DMS114 treated with DMSO at 0.1 percent for 48 hours (cell line): ENCODE measurements at regions not wholly inside any gene's neighbourhood (a gene's known extent, or its start where the extent isn't known, plus 50 kb on each side); places are given as distances from the start of the nearest gene placed in this dataset.
"Not testable (repeated sequence)": the region's sequence is repeated elsewhere in the genome, so short reads cannot be mapped to it uniquely, and the experiment has no call there.

ENCODE experiments used
- DNase-seq: peaks from one replicate; lab custom pipeline; 2025; ENCODE audit not compliant: unreplicated experiment; lab: John Stamatoyannopoulos, UW

DNA sequence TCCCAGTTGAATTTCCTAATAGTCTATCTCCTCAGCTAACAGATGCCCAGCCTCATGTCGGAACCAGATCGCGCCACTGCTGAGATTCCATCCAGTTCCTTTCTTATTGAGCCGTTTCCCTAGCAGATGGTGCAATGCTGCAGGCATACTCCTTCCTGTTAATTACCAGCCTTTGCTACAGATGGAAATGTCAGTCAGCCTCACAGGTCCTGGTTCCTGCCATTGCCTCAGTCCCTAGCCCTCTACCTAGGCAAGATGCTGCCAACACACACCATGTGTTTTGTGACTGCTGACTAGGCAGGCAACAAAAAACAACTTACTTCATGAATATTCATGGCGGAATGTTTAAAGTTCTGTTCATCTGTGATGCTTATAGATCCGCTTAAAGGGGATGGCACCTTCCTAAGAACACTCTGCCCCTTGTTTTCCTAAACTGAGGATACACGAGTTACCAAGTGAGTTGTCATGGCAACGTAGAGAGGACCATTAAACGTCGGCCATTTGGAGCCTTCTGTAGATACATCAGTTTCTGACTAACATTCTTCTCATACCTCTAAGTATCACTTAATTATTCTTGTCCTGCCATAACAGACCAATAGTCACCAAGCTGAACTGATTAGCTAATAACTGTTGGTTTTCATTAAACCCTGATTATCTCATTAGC is 749.5 kb downstream of the RNF144A start:
- no peak for DNase-seq

DNA sequence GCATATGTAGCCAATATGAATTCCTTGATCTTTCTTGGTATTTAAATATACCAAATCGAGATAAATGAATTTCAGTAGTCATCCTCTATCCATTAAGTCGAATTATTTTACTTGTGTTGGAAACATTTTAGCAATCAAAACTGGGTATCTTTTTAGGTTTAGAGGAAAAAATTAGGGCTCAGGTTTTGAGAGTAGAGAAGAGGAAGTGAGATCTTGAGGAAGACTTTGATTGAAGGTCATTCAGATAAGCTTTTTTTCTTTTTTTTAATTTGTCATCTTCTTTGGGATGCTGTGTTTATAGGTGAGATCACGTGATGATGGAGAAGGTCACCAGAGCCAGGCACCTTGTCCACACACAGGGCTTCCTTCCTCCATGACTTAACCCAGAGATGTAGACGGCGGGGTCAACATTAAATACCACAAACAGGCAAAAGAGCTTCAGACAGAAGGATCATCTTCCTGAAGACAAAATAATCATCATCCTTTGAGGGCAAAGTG is 750.1 kb downstream of the RNF144A start:
- DNase-seq: no peak

DNA sequence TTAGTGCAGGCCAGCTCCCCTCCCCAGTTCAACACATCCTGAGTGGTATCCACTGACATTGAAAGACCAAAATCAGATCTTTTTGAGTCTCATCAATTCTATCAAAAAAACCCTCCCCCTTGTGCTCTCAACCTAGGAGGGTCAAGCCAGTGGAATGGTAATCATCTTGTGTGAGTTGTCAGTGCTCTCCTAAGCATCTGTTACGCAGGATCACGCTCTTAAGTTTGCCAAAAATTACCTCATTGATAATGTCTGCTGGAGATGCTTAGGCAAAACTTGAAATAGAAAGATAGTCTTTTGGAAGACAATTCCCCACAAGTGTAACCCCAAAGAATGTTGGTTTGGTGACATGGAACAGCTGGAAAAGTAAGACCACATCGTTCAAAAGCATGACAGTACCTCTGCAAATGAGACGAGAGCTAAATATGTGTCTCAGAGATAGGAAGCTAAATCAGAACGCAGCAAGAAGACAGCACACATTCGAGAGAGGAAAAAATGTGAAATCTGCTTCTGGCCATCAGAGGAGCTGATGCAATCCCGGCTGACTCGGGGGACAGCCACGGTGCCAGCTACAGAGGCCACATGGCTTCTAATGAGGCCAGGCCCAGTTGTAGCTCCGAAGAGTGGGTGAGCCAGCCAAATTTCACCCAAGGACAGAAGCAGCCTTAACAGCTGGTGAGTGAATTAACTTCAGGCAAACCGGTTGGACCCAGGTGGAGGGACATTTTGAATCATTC is 753.9 kb downstream of the RNF144A start:
- DNase-seq: no peak

DNA sequence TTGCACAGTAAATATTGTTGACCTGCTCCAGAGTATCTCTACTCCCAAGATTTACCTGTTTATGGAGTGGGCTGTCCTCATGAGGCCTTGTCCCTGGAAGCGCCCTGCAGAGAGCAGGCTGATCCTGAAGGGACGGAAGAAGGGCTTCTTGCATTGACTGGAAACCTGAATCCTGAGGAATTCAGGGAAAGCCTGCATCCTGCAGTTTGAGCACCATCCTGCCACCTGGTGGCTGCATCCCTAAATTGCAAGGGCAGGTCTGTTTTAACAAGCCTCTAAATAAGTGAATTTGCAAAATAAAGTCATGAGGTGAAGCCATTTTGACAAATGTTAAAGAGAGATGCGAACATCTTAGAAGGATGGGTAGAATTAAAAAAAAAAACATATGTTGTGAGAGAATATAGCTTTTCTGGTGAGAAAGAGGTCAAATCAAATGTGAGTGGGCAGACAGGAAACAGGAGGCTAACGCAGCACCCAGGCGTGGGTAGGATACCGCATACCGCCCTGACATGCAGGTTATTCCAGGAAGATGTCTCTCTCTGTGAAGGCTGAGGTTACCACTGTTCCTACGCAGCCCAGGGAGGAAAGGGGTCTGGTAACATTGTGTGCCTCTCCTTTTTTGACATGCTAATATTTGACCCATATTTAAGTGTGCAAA is 754.9 kb downstream of the RNF144A start:
- DNase-seq: no peak

DNA sequence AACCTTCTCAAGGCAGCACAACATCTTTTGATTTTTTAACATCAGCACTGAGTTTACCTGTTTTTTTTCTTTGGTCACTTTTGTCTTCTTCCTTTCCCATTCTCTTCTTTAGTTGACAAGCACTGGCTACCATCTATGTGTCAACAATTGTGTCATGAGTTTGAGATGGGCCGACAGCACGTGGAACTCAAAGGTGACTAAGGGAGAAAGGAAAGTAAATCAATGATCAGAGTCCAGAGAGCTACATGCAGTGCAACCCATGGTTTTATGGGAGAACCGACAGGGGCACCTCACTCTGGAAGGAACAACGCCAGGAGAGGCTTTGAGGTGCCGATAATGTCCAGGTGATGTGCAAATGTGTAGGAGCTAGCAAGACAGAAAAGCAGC is 755.5 kb downstream of the RNF144A start:
- DNase-seq: no peak

DNA sequence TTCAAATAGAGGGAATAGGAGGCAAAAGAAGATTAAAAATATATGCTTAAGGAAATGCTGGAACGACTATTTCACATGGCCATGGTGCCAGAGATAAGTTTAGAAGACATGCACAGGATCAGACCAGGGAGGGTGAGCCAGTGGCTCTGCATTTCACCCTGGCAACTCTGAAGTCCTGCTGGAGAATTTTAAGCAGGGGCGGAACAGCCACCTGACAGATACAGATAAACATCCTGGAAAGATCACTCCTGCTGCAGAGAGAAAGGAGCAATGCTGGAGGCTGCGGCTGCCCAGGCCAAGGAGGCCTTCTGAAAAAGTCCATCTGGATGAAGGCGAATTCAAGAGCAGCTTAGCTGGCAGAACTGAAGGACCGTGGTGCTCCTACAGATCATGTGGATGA is 755.9 kb downstream of the RNF144A start:
- DNase-seq: no peak

DNA sequence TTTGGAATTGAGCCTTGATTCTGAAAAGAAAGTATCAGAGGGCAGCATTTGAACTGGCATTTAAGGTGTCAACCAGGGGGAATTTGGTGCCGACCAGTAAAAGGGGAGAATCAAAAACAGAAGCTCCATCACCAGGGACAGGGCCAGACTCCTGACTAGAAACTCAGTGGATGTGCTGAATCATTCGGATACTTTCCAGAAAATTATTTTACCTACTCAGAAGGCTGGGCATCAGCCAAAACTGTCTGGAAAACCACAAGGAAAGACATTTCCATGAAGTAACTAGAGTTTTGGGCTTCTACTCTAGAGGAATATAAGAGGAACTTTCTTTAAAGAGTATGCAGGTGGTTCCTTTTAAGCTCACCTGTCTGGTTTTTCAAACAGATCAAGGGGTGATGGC is 756.6 kb downstream of the RNF144A start:
- DNase-seq: no peak

DNA sequence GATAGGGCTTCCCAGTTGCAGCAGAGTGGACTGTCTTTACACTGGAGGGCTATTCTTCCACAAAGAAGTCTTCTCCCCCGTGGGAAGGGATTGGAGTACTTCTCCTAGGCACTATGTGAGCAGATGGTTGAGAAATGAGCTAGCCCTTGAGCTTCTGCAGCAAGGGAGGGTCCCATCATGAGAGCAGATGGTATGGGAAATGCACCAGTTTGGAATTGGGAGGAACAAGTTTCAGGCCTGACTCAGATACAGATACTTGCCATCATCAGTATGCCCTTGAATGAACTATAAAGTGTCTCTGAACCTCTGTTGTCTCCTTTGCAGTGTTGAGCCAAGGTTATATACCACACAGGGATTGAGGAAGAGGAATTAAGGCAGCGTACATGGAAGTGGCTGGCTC is 757.4 kb downstream of the RNF144A start:
- no peak for DNase-seq

DNA sequence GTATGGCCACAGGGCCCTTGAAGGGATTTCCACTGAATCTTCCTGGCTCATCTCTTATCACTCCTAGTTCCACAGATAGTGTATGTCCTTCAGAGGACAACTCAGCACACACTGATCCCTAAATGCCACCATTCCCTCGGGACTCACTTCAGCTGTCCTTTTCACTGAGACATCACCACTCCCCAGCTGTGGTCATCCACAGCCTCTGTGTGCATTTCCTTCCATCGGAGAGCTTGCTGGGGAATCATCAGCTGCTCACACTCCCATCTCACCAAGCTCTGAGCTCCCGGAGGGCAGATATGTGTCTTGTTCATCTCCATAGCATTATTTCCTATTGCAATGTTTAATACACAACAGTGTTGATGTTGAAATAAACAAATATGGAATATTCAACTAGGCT is 759.5 kb downstream of the RNF144A start:
- no peak for DNase-seq

DNA sequence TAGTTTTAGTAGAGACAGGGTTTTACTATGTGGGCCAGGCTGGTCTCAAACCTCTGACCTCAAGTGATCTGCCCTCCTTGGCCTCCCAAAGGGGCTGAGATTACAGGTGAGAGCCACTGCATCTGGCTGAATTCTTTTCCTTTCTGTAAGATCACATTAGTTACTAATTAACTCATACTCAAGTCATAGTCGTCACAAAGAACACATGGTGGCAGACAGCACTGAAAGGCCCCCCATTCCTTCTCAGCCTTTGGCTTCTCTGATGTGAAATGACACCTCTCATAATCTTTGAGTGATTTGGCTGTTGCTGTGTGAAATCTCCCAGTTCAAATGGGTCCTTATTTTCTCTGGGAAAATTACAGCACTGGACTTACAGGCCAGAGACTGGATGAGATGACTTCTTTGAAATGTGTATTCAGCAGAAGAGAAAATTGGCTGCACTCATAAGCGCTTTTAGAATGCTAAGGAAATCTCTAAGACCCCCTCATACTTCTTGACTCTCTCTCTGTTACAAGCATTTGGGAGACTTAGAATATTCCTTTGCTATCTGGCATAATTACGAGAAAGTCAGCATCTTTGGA is 764.8 kb downstream of the RNF144A start:
- DNase-seq: no peak

DNA sequence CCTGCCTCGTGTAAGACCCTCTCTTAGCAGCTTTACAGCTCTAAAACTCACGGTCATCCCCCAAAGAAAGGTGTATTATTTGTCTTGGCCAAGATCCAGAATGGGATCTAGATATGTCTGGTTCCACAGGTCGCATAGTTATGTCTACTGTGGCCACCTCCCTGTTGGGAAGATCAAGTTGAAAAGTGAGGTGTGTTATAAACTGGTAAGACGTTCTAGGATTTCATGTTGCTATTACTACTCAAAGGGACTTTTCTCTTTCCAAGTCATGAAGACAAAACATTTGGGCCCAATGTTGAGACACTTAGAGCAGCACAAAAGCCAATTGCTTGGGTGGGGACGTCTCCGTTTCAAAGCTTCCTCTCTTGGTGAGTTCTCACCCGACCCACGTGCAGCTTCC is 766.0 kb downstream of the RNF144A start:
- no peak for DNase-seq

DNA sequence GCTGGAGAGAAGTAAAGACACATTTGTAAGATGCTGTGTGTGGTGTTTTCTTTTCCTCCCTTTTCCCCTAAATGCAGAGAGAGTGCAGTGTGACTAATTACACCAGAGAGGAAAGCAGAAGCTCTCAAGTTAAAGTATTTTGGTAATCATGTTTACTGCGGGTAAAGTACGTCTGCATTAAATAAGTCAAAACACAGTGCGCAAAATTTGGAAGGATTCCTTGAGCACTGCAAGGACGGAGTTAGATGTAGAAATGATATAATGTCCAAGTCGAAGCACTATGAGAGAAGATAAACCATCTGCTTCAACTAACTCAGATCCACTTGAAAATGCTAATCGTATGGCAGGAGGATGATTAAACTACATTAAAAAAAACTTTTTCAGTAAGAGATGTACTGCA is 766.5 kb downstream of the RNF144A start:
- DNase-seq: no peak

DNA sequence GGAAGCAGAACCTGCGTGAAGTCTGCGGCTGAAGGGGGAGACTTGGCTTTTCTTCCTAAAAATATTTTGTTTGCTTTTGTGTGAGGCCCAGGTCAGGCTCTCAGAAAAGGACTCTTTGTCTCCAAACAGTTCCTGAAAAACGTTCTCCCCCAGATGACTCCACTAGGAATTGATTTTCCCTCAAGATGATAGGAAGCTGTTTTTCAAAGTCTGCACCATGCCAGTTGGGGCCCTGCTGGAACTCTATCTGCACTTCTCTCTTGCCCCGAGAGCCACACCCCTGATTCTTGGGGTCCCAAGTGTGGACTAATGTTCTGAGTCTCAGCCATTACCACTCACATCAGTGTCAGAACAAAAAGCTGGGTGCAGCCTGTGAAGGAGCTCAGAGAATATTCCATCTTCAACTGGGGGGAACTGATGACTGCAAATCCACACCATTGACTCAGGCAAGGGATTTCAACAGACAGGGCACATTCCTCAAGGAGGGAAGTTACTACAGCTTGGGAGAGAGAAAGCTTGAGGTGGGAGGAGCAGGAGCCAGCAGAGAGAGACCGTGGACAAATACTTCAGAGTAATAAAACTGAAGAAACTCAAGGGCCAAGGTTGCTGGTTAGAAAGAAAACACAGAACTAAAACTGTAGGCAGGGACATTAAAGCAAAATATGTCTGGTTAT is 768.3 kb downstream of the RNF144A start:
- DNase-seq: no peak

DNA sequence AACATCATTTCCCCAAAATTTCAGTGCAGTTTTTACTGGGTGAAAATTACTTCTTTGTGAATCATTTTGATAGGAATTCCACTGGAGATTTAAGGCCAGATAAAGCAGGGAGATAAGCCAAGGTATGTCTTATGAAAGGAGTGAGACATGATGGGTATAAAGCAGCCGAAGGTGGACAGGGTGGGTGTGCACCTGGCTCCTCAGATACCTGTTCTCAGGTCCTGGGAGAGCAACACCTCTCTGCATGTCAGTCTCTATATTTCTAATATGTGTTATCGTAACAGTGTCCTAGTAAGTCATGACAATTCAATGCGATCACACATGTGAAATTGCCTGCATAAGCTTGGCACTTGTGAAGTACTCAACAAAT is 768.8 kb downstream of the RNF144A start:
- DNase-seq: no peak

DNA sequence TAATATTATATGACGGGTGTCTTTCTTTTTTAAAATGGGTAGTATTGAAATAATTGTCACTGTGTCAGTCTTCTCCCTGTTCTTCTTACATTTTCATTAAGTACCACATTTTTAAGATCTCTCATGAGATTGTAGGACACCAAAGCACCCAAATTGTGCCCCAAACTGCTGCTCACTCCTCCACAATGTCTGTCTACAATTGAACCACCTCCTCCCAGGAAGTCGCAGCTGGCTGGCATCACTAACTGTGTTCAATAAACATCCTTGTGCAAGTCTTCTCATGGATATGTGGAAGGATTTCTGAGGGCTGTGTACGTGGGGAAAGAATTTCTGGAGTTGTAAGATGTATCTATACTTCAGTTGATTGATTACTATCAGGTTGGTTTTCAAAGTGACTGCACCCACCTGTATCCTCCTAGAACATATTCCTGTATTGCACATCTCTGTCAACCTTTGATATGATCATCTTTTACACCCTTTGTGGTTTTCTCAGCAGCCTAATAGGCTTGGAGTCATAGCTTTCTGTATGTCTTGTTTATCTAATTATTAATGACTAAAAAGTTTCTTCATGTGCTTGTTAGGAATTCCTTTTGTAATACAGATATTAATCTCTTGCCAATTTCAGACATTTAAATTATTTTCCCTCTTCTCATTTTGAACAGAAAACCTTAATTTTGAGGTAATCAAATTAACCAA is 774.9 kb downstream of the RNF144A start:
- DNase-seq: no peak

DNA sequence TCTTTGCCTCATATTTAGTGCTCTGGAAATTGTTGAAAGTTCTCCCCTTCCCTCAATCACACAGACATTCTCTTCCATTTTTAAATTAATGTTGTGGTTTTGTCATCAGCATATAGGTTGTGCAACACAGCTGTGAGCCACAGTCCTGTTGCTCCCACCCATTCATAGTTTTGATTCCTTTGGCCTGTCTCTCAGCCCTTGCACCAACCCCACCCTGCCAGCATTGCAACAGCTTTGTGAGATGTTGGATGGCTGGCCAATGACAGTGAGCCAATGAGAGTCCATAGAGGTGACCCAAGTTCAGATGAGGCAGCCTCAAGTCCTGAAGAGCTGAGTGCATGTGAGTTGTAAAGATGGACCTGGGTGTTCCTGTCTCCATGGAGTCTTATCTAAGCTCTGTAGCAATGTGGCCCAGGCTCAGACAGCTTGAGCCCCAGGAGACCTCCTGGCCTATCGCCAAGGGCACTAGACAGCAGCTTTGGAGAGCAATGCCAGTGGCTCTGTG is 775.5 kb downstream of the RNF144A start:
- no peak for DNase-seq

DNA sequence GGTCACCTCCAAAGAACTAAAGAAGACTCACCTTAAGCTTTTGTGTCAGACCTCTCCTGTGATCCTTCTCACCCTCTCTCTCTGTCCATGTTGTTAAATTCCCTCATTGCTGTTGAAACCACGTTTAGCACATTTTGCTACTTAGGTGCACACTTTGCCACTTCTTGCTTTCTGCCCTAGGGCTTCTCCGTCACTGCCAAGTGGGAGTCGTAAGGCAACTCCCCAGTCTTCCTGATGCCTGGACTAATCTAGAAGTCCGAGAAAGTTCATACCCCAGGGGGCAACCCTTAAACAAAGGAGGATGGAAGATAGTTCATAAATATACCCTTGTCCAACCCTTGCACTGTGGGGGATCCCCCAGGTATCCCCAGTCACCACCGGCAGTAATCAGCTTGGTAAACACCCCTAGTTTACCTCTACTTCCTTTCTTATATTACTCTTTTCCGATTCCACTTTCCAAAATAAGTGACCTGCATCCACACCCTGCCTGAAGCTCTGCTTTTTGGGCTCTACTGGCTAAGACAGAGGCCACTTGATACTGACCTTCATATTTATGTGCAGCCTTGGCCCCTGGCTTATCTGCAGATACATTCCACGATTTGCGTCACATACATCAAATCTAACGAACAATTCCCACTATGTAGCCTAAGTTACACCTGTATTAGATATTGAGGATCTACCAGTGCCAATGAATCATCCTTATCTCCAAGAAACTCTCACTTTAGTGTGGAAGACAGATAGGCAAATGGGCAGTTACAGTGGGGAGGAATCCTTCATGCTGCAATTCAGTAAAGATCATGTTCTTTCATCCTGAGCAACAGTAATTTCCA is 776.2 kb downstream of the RNF144A start:
- no peak for DNase-seq

DNA sequence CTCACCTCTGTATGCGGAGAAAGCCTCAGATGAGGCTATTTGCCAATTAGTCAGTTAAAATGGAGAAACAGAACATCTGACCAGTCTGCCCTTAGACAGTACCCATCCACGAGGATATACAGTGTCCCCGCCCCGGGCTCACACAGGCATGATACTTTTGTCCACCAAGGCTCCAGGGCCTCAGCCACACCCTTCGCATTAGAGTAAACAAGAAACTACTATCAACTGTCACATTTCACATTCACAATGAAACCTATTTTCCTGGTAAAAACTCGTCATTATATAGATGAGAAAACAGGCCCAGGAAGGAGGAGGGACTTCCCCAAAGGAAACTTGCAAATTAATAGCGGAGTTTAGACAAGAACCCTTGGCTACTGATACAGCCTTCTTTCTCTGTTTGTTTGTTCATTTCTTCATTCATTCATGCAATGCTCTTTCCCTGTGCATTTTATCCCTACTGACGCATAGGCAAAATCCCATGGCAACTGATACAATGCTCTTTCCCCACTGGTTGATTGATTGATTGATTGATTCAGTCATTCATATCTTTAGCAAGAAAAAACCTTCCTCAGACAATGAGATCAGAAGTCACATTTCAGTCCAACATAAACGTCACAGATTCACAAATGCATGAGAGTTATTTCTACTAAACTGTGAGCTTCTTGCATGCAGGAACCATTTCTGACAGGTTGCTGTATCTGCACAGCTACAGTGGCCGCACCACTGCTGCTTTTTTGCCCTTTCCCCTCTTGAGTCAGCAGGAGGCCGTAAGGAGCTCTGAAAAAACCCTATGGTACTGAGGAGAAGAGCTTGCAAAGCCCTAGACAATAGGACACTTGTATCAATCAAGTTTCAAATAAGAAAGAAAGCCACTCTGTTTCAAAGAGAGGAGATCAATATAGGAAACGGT is 777.1 kb downstream of the RNF144A start:
- no peak for DNase-seq

DNA sequence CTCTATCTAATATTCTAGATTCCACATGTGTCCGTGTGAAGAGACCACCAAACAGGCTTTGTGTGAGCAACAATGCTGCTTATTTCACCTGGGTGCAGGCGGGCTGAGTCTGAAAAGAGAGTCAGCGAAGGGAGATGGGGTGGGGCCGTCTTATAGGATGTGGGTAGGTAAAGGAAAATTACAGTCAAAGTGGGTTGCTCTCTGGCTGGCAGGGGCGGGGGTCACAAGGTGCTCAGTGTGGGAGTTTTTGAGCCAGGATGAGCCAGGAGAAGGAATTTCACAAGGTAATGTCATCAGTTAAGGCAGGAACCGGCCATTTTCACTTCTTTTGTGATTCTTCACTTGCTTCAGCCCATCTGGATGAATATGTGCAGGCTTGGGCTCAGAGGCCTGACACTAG is 779.3 kb downstream of the RNF144A start:
- DNase-seq: not testable (repeated sequence)
